ENCODE measurements at regions not wholly inside any gene's neighbourhood (a gene's known extent, or its start where the extent isn't known, plus 50 kb on each side); places are given as distances from the start of the nearest gene placed in this dataset.

DNA sequence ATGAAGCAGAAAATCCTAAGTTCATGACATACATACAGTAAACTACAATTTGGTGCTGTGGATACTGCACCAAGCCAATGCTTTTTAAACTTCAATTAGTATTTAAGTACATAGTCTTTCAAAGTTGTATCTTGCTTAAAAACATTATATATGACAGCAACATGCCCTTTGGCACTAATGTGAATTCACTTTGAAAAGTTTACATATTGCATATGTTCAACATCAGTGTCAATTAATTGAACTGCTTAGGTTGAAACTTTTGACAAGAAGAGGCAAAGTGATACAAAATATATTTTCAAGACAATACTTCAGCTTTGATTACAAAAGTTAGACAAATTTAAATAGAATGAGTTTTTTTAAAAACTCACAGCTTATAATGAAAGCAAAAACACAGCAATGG, 119.4 kb upstream of the ROBO2 start:
- H2BK120ac ChIP-seq (ENCODE audit: low read depth, low read length), result no peak overlapping the region

DNA sequence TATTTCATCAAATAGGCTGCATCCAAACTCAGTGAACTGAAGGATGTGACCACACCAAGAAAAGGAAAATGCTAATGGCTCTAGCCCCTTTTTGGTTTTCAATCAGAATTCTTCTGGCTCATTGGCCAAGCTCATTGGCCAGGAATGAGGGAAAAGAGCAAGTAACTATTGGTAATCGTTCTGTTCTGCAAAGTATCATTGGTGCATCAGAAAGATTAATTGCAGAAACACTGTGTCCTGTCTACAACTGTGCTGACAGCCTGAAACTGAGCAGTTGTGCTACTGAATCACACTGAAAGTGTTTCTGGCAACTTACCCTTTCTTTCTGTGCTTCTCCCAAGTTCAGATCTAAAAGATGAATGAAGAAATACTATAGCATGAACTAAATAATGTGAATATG, 116.4 kb upstream of the ROBO2 start:
- H2BK120ac ChIP-seq (ENCODE audit: low read depth, low read length), result no peak overlapping the region
- no peaks in the 10 kb centered on the region for H3K27me3 ChIP-seq (ENCODE audit: insufficient read depth, low read length, poor library complexity)
- DNase-seq, result no peak
- H3K9ac ChIP-seq (ENCODE audit: low read length), result no peak overlapping the region
- no peak overlapping the region for H3K4me3 ChIP-seq (ENCODE audit: low read length)
- H3K23ac ChIP-seq (ENCODE audit: low read length), result no peak overlapping the region
- no peak overlapping the region for H3K18ac ChIP-seq (ENCODE audit: low read length)
- no peak overlapping the region for H3K56ac ChIP-seq (ENCODE audit: low read length)
- H4K5ac ChIP-seq (ENCODE audit: low read length), result no peak overlapping the region
- H3K36me3 ChIP-seq (ENCODE audit: control insufficient read depth, insufficient read depth, low read length), result no peaks in the 10 kb centered on the region
- no peaks in the 10 kb centered on the region for H3K4me1 ChIP-seq (ENCODE audit: control insufficient read depth, low read depth, low read length)
- H2BK5ac ChIP-seq (ENCODE audit: low read length), result no peak overlapping the region
- no peak overlapping the region for H3K27ac ChIP-seq (ENCODE audit: low read depth, low read length)
- H2AK5ac ChIP-seq (ENCODE audit: low read length), result no peak overlapping the region
- WGBS (ENCODE audit: extremely low coverage, insufficient coverage, low lambda C conversion rate), result no CpG with 5 or more reads among the region's 1 CpG
- H4K8ac ChIP-seq (ENCODE audit: low read depth, low read length), result no peak overlapping the region
- no peaks in the 10 kb centered on the region for H3K79me1 ChIP-seq (ENCODE audit: low read length)
- no peak overlapping the region for H3K4ac ChIP-seq (ENCODE audit: low read depth, low read length)
- H2BK15ac ChIP-seq (replicated peaks; ENCODE audit: low read depth), result no peak overlapping the region
- no peaks in the 10 kb centered on the region for H3K79me2 ChIP-seq (ENCODE audit: control insufficient read depth, insufficient read depth, low read length)
- H3K4me2 ChIP-seq (ENCODE audit: low read length), result no peak overlapping the region

More for the DNA sequence above, 119.4 kb upstream of the ROBO2 start:
- DNase-seq, result no peak
- no peaks in the 10 kb centered on the region for H3K27me3 ChIP-seq (ENCODE audit: insufficient read depth, low read length, poor library complexity)
- no peak overlapping the region for H2BK15ac ChIP-seq (replicated peaks; ENCODE audit: low read depth)
- H3K23ac ChIP-seq (ENCODE audit: low read length), result no peak overlapping the region
- no peaks in the 10 kb centered on the region for H3K79me2 ChIP-seq (ENCODE audit: control insufficient read depth, insufficient read depth, low read length)
- H3K9ac ChIP-seq (ENCODE audit: low read length), result no peak overlapping the region
- H2BK5ac ChIP-seq (ENCODE audit: low read length), result no peak overlapping the region
- no peak overlapping the region for H3K4me3 ChIP-seq (ENCODE audit: low read length)
- H2AK5ac ChIP-seq (ENCODE audit: low read length), result no peak overlapping the region
- H4K5ac ChIP-seq (ENCODE audit: low read length), result no peak overlapping the region
- no peaks in the 10 kb centered on the region for H3K79me1 ChIP-seq (ENCODE audit: low read length)
- no peaks in the 10 kb centered on the region for H3K4me1 ChIP-seq (ENCODE audit: control insufficient read depth, low read depth, low read length)
- H3K27ac ChIP-seq (ENCODE audit: low read depth, low read length), result no peak overlapping the region
- no peak overlapping the region for H3K18ac ChIP-seq (ENCODE audit: low read length)
- H3K4ac ChIP-seq (ENCODE audit: low read depth, low read length), result no peak overlapping the region
- no peaks in the 10 kb centered on the region for H3K36me3 ChIP-seq (ENCODE audit: control insufficient read depth, insufficient read depth, low read length)
- H3K56ac ChIP-seq (ENCODE audit: low read length), result no peak overlapping the region
- no peak overlapping the region for H4K8ac ChIP-seq (ENCODE audit: low read depth, low read length)
- H3K4me2 ChIP-seq (ENCODE audit: low read length), result no peak overlapping the region

DNA sequence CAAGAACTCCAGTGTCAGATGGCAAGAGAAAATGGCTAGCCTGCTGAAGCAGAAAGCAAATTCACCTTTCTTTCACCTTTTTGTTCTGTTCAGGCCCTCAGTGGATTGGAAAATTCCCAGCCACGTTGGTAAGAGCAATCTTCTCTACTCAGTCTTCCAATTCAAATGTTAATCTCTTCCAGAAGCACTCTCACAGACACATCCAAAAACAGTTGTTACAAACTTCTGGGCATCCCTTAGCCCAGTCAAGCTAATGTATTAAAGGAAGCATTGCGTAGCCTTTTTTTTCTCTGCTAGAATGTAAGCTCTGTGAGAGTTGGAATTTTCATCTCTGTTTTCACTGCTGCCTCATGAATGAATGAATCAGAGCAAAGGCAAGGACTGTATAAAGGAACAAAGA, 109.2 kb upstream of the ROBO2 start:
- no CpG with 5 or more reads among the region's 2 CpGs for WGBS (ENCODE audit: extremely low coverage, insufficient coverage, low lambda C conversion rate)
- H3K27me3 ChIP-seq (ENCODE audit: insufficient read depth, low read length, poor library complexity), result no peaks in the 10 kb centered on the region
- no peak overlapping the region for H3K27ac ChIP-seq (ENCODE audit: low read depth, low read length)

DNA sequence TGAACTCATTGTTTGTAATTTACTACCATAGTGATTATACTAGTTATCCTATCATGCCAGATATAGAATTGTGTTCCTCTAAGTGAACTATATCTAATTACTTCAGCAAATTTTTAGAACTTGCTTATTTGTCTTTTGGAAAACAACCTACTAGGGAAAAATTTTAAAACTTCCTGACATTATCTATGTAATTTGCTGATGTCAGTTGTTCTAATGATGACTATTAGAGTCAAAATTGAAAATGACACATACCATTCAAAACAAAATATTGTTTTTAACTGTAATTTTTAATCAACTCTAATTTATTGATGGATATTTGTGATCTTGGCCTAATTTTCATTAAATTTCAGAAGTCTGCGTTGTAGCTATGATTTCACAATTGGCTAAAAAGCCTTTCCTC, 106.7 kb upstream of the ROBO2 start:
- DNase-seq, result no peak
- Histone ChIP-seq H3K4me3 (ENCODE audit: low read length) (no peak overlapping the region), H2BK5ac (ENCODE audit: low read length) (no peak overlapping the region), H4K5ac (ENCODE audit: low read length) (no peak overlapping the region), H2AK5ac (ENCODE audit: low read length) (no peak overlapping the region), H3K36me3 (ENCODE audit: control insufficient read depth, insufficient read depth, low read length) (no peaks in the 10 kb centered on the region), H2BK15ac (replicated peaks; ENCODE audit: low read depth) (no peak overlapping the region), H3K4me2 (ENCODE audit: low read length) (no peak overlapping the region), H3K23ac (ENCODE audit: low read length) (no peak overlapping the region), H3K18ac (ENCODE audit: low read length) (no peak overlapping the region), H4K8ac (ENCODE audit: low read depth, low read length) (no peak overlapping the region), H3K79me2 (ENCODE audit: control insufficient read depth, insufficient read depth, low read length) (no peaks in the 10 kb centered on the region), H2BK120ac (ENCODE audit: low read depth, low read length) (no peak overlapping the region), H3K4me1 (ENCODE audit: control insufficient read depth, low read depth, low read length) (no peaks in the 10 kb centered on the region), H3K4ac (ENCODE audit: low read depth, low read length) (no peak overlapping the region), H3K79me1 (ENCODE audit: low read length) (no peaks in the 10 kb centered on the region), H3K27me3 (ENCODE audit: insufficient read depth, low read length, poor library complexity) (no peaks in the 10 kb centered on the region), H3K56ac (ENCODE audit: low read length) (no peak overlapping the region), H3K27ac (ENCODE audit: low read depth, low read length) (no peak overlapping the region), H3K9ac (ENCODE audit: low read length) (no peak overlapping the region)
- WGBS (ENCODE audit: extremely low coverage, insufficient coverage, low lambda C conversion rate), result no CpG with 5 or more reads among the region's 1 CpG

More for the DNA sequence above, 109.2 kb upstream of the ROBO2 start:
- Histone ChIP-seq H3K4me2 (ENCODE audit: low read length) (no peak overlapping the region), H2BK15ac (replicated peaks; ENCODE audit: low read depth) (no peak overlapping the region), H3K4me3 (ENCODE audit: low read length) (no peak overlapping the region), H4K8ac (ENCODE audit: low read depth, low read length) (no peak overlapping the region), H3K56ac (ENCODE audit: low read length) (no peak overlapping the region), H3K4ac (ENCODE audit: low read depth, low read length) (no peak overlapping the region), H2AK5ac (ENCODE audit: low read length) (no peak overlapping the region), H3K9ac (ENCODE audit: low read length) (no peak overlapping the region), H3K79me2 (ENCODE audit: control insufficient read depth, insufficient read depth, low read length) (no peaks in the 10 kb centered on the region), H2BK120ac (ENCODE audit: low read depth, low read length) (no peak overlapping the region), H3K4me1 (ENCODE audit: control insufficient read depth, low read depth, low read length) (no peaks in the 10 kb centered on the region), H3K79me1 (ENCODE audit: low read length) (no peaks in the 10 kb centered on the region), H3K18ac (ENCODE audit: low read length) (no peak overlapping the region), H4K5ac (ENCODE audit: low read length) (no peak overlapping the region), H2BK5ac (ENCODE audit: low read length) (no peak overlapping the region), H3K36me3 (ENCODE audit: control insufficient read depth, insufficient read depth, low read length) (no peaks in the 10 kb centered on the region), H3K23ac (ENCODE audit: low read length) (no peak overlapping the region)
- no peak for DNase-seq

- Histone ChIP-seq H3K27me3 (ENCODE audit: insufficient read depth, low read length, poor library complexity) (no peaks in the 10 kb centered on the region), H3K27ac (ENCODE audit: low read depth, low read length) (no peak overlapping the region), H4K5ac (ENCODE audit: low read length) (no peak overlapping the region), H3K4ac (ENCODE audit: low read depth, low read length) (no peak overlapping the region), H3K23ac (ENCODE audit: low read length) (no peak overlapping the region), H3K4me2 (ENCODE audit: low read length) (no peak overlapping the region), H3K4me3 (ENCODE audit: low read length) (no peak overlapping the region), H4K8ac (ENCODE audit: low read depth, low read length) (no peak overlapping the region), H3K18ac (ENCODE audit: low read length) (no peak overlapping the region), H3K36me3 (ENCODE audit: control insufficient read depth, insufficient read depth, low read length) (no peaks in the 10 kb centered on the region), H3K4me1 (ENCODE audit: control insufficient read depth, low read depth, low read length) (no peaks in the 10 kb centered on the region), H3K56ac (ENCODE audit: low read length) (no peak overlapping the region), H3K79me2 (ENCODE audit: control insufficient read depth, insufficient read depth, low read length) (no peaks in the 10 kb centered on the region), H2AK5ac (ENCODE audit: low read length) (no peak overlapping the region), H2BK5ac (ENCODE audit: low read length) (no peak overlapping the region), H3K9ac (ENCODE audit: low read length) (no peak overlapping the region), H2BK15ac (replicated peaks; ENCODE audit: low read depth) (no peak overlapping the region), H3K79me1 (ENCODE audit: low read length) (no peaks in the 10 kb centered on the region), H2BK120ac (ENCODE audit: low read depth, low read length) (no peak overlapping the region)
- no peak for DNase-seq
Measured at GRCh38 chr3:76938962-76939361, 100.9 kb upstream of the ROBO2 start.

GRCh38 chr3:76940181-76940770, 99.6 kb upstream of the ROBO2 start:
- Histone ChIP-seq H3K4me2 (ENCODE audit: low read length) (no peak overlapping the region), H3K79me2 (ENCODE audit: control insufficient read depth, insufficient read depth, low read length) (no peaks in the 10 kb centered on the region), H3K36me3 (ENCODE audit: control insufficient read depth, insufficient read depth, low read length) (no peaks in the 10 kb centered on the region), H3K18ac (ENCODE audit: low read length) (no peak overlapping the region), H2AK5ac (ENCODE audit: low read length) (no peak overlapping the region), H3K4me1 (ENCODE audit: control insufficient read depth, low read depth, low read length) (no peaks in the 10 kb centered on the region), H3K56ac (ENCODE audit: low read length) (no peak overlapping the region), H3K79me1 (ENCODE audit: low read length) (no peaks in the 10 kb centered on the region), H4K5ac (ENCODE audit: low read length) (no peak overlapping the region), H3K4ac (ENCODE audit: low read depth, low read length) (no peak overlapping the region), H3K9ac (ENCODE audit: low read length) (no peak overlapping the region), H2BK5ac (ENCODE audit: low read length) (no peak overlapping the region), H2BK120ac (ENCODE audit: low read depth, low read length) (no peak overlapping the region), H3K23ac (ENCODE audit: low read length) (no peak overlapping the region), H3K27me3 (ENCODE audit: insufficient read depth, low read length, poor library complexity) (no peaks in the 10 kb centered on the region), H2BK15ac (replicated peaks; ENCODE audit: low read depth) (no peak overlapping the region), H3K4me3 (ENCODE audit: low read length) (no peak overlapping the region), H4K8ac (ENCODE audit: low read depth, low read length) (no peak overlapping the region), H3K27ac (ENCODE audit: low read depth, low read length) (no peak overlapping the region)
- no peak for DNase-seq
- WGBS (ENCODE audit: extremely low coverage, insufficient coverage, low lambda C conversion rate), result no CpG with 5 or more reads among the region's 15 CpGs

Measured in mesendoderm (in vitro differentiated cells).